HG03039 (cell line): ENCODE measurements at regions not wholly inside any gene's neighbourhood (a gene's known extent, or its start where the extent isn't known, plus 50 kb on each side); places are given as distances from the start of the nearest gene placed in this dataset.
"Not testable (repeated sequence)": the region's sequence is repeated elsewhere in the genome, so short reads cannot be mapped to it uniquely, and the experiment has no call there.

ENCODE experiments used
- ATAC-seq: cut with Tn5 transposase; IDR thresholded peaks from one replicate; pipeline ENCODE4 v1.9.1; 2021; ENCODE audit warnings: mild to moderate bottlenecking, moderate library complexity; ENCODE audit not compliant: unreplicated experiment

GRCh38 chr11:82080160-82080559 lies 653.5 kb downstream of the FAM181B start:
- no peak for ATAC-seq

- no peak for ATAC-seq
These were observed 657.5 kb downstream of the FAM181B start for GRCh38 chr11:82076126-82076525.

- no peak for ATAC-seq
These were observed 674.2 kb downstream of the FAM181B start for GRCh38 chr11:82059505-82059904.

GRCh38 chr11:82056450-82056849 lies 677.2 kb downstream of the FAM181B start:
- no peak for ATAC-seq

- no peak for ATAC-seq
These were observed 684.5 kb downstream of the FAM181B start for GRCh38 chr11:82049199-82049598.

- ATAC-seq, result no peak
These were observed 686.5 kb downstream of the FAM181B start for GRCh38 chr11:82047200-82047599.

GRCh38 chr11:82046778-82047177 lies 686.9 kb downstream of the FAM181B start:
- ATAC-seq, result no peak

- no peak for ATAC-seq
These were observed 687.8 kb downstream of the FAM181B start for GRCh38 chr11:82045748-82046457.

GRCh38 chr11:82043316-82043715 lies 690.3 kb downstream of the FAM181B start:
- ATAC-seq, result no peak

- ATAC-seq, result no peak
These were observed 691.9 kb downstream of the FAM181B start for GRCh38 chr11:82041764-82042163.

- no peak for ATAC-seq
These were observed 695.5 kb downstream of the FAM181B start for GRCh38 chr11:82038154-82038553.

GRCh38 chr11:82034527-82034926 lies 699.1 kb downstream of the FAM181B start:
- ATAC-seq, result no peak

- not testable (repeated sequence) for ATAC-seq
These were observed 706.3 kb downstream of the FAM181B start for GRCh38 chr11:82027335-82027734.

GRCh38 chr11:82024760-82025159 lies 708.9 kb downstream of the FAM181B start:
- no peak for ATAC-seq

- no peak for ATAC-seq
These were observed 721.4 kb downstream of the FAM181B start for GRCh38 chr11:82012276-82012675.

GRCh38 chr11:82009133-82009532 lies 724.5 kb downstream of the FAM181B start:
- ATAC-seq, result no peak

GRCh38 chr11:82007521-82007920 lies 726.1 kb downstream of the FAM181B start:
- ATAC-seq, result no peak

- no peak for ATAC-seq
These were observed 729.0 kb downstream of the FAM181B start for GRCh38 chr11:82004537-82005213.

- no peak for ATAC-seq
These were observed 729.8 kb downstream of the FAM181B start for GRCh38 chr11:82003671-82004515.

- ATAC-seq, result no peak
These were observed 730.6 kb downstream of the FAM181B start for GRCh38 chr11:82003024-82003423.

GRCh38 chr11:81995889-81996288 lies 737.8 kb downstream of the FAM181B start:
- no peak for ATAC-seq

GRCh38 chr11:81993755-81994154 lies 739.9 kb downstream of the FAM181B start:
- no peak for ATAC-seq
